ENCODE measurements at regions not wholly inside any gene's neighbourhood (a gene's known extent, or its start where the extent isn't known, plus 50 kb on each side); places are given as distances from the start of the nearest gene placed in this dataset.

DNA sequence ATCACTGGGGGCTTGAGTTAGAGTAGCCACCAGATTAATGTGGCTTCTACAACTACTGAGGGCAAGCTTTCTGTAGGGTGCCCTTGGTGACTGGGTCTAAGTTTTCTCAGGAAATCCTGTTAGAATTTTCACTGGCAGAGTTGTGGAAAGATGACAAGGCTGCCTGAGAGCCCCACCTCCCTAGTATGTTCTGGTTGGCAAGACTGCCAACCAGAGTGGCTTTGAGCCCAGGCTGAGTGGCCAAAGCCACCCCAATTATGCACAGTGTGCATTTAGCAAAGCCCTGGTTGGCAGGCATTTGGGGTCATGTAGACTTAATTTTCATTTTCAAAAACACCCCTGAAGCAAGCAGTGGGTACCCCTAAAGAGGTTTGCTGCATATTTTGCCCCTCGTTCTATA, 136.7 kb upstream of the HAPLN1 start:
- H4K20me1 ChIP-seq (replicated peaks; ENCODE audit: control insufficient read depth, insufficient read depth, low read length), result no peaks in the 10 kb centered on the region
- intact Hi-C loops (cut with micrococcal nuclease) (no loop called here), in situ Hi-C loops (cut with MboI) (no loop called here)
- H3K4me1 ChIP-seq (replicated peaks in 1 of 2; ENCODE audit: control insufficient read depth in 2 of 2, insufficient read depth in 2 of 2, low read length in 2 of 2), result no peaks in the 10 kb centered on the region
- H3K27me3 ChIP-seq (ENCODE audit: control insufficient read depth in 2 of 2, insufficient read depth in 2 of 2, low read length in 2 of 2), result no peaks in the 10 kb centered on the region
- ATAC-seq, result no peak
- no peak for DNase-seq (ENCODE audit: extremely low read depth in 1 of 4, low spot score in 3 of 4)
- no peaks in the 10 kb centered on the region; the same call in 1 of the 2 replicates for H3K9me3 ChIP-seq (replicated peaks; ENCODE audit: control insufficient read depth, insufficient read depth, low read depth, low read length)
- no peak for FAIRE-seq
- CTCF ChIA-PET (ENCODE audit: low intra/inter-chr PET ratio), result no interaction called here
- no peak overlapping the region for H2AFZ ChIP-seq (ENCODE audit: low read depth, low read length)
- no peak for TF ChIP-seq POLR3G (IDR thresholded peaks at IDR 0.05; ENCODE audit: extremely low read depth, insufficient read length, insufficient replicate concordance)
- no peak for TF ChIP-seq THAP12 (CRISPR knock-in tag; IDR thresholded peaks at IDR 0.05)
- TF ChIP-seq ZNF232 (CRISPR knock-in tag; IDR thresholded peaks at IDR 0.05), result no peak
- no peak overlapping the region for H3K27ac ChIP-seq (ENCODE audit: extremely low read depth, low read depth, low read length)
- H3K9ac ChIP-seq (ENCODE audit: insufficient read depth in 1 of 2, low read depth in 2 of 2, low read length in 2 of 2), result no peak overlapping the region
- H3K36me3 ChIP-seq (ENCODE audit: control insufficient read depth, insufficient read depth, low read length), result no peaks in the 10 kb centered on the region
- no peak overlapping the region for H3K4me2 ChIP-seq (ENCODE audit: insufficient read depth, low read length)
- 0% methylated on average over 1 of the region's 1 CpG for WGBS (ENCODE audit: insufficient coverage, low coverage, missing lambda C conversion rate)
- no TSS peak for BruUV-seq (replicated peaks)
- H3K4me3 ChIP-seq, result no peak overlapping the region
- H3K79me2 ChIP-seq (ENCODE audit: control insufficient read depth, insufficient read depth, low read length), result no peaks in the 10 kb centered on the region
- H3K9me1 ChIP-seq (ENCODE audit: control insufficient read depth, insufficient read depth, low read length), result no peaks in the 10 kb centered on the region
- POLR2A ChIA-PET, result no interaction called here

- no TSS peak for BruUV-seq (replicated peaks)
- in situ Hi-C loops (cut with MboI), result no loop called here
- TF ChIP-seq HDAC1 (IDR thresholded peaks at IDR 0.05), result no peak
- TF ChIP-seq PRMT5 (CRISPR knock-in tag; IDR thresholded peaks at IDR 0.05), result no peak
- no peak for TF ChIP-seq ELF1 (tag; IDR thresholded peaks at IDR 0.05)
- no peak for TF ChIP-seq ZNF766 (CRISPR knock-in tag; conservative IDR thresholded peaks at IDR 0.05)
- TF ChIP-seq ZNF239 (CRISPR knock-in tag; IDR thresholded peaks at IDR 0.05), result no peak
- TF ChIP-seq ZNF277 (CRISPR knock-in tag; IDR thresholded peaks at IDR 0.05; ENCODE audit: borderline replicate concordance), result no peak
- no peak for TF ChIP-seq SREBF1 (IDR thresholded peaks at IDR 0.05; ENCODE audit: borderline replicate concordance, low read depth, low read length)
- TF ChIP-seq HMG20A (CRISPR knock-in tag; conservative IDR thresholded peaks at IDR 0.05), result no peak
- no peak for TF ChIP-seq KDM2B (CRISPR knock-in tag; IDR thresholded peaks at IDR 0.05)
These were observed 136.2 kb upstream of the HAPLN1 start for GRCh38 chr5:83856881-83857280.

More at GRCh38 chr5:83856881-83857280, 136.2 kb upstream of the HAPLN1 start:
- ChIA-PET POLR2A (no interaction called here), CTCF (ENCODE audit: low intra/inter-chr PET ratio) (no interaction called here)
- no peak overlapping the region for H3K4me2 ChIP-seq (ENCODE audit: insufficient read depth, low read length)
- WGBS (ENCODE audit: insufficient coverage, low coverage, missing lambda C conversion rate), result 1% methylated on average over 6 of the region's 6 CpGs
- H3K4me3 ChIP-seq, result no peak overlapping the region
- DNase-seq (ENCODE audit: extremely low read depth in 1 of 4, low spot score in 3 of 4), result no peak
- no peaks in the 10 kb centered on the region; the same call in 1 of the 2 replicates for H3K9me3 ChIP-seq (replicated peaks; ENCODE audit: control insufficient read depth, insufficient read depth, low read depth, low read length)
- no peaks in the 10 kb centered on the region for H3K27me3 ChIP-seq (ENCODE audit: control insufficient read depth in 2 of 2, insufficient read depth in 2 of 2, low read length in 2 of 2)
- no peak overlapping the region for H3K9ac ChIP-seq (ENCODE audit: insufficient read depth in 1 of 2, low read depth in 2 of 2, low read length in 2 of 2)
- H4K20me1 ChIP-seq (replicated peaks; ENCODE audit: control insufficient read depth, insufficient read depth, low read length), result no peaks in the 10 kb centered on the region
- H3K9me1 ChIP-seq (ENCODE audit: control insufficient read depth, insufficient read depth, low read length), result no peaks in the 10 kb centered on the region
- FAIRE-seq, result no peak
- intact Hi-C loops (cut with micrococcal nuclease), result no loop called here
- ATAC-seq, result no peak
- no peaks in the 10 kb centered on the region for H3K4me1 ChIP-seq (replicated peaks in 1 of 2; ENCODE audit: control insufficient read depth in 2 of 2, insufficient read depth in 2 of 2, low read length in 2 of 2)
- no peak overlapping the region for H3K27ac ChIP-seq (ENCODE audit: extremely low read depth, low read depth, low read length)
- no peaks in the 10 kb centered on the region for H3K36me3 ChIP-seq (ENCODE audit: control insufficient read depth, insufficient read depth, low read length)
- no peaks in the 10 kb centered on the region for H3K79me2 ChIP-seq (ENCODE audit: control insufficient read depth, insufficient read depth, low read length)
- H2AFZ ChIP-seq (ENCODE audit: low read depth, low read length), result no peak overlapping the region
